GM12878 (cell line): ENCODE measurements at regions not wholly inside any gene's neighbourhood (a gene's known extent, or its start where the extent isn't known, plus 50 kb on each side); places are given as distances from the start of the nearest gene placed in this dataset. TPM values are rescaled to one million over a fixed set of nuclear protein-coding genes. Genes with fewer than 3 reads are reported as not detected.

Source experiments
- ATAC-seq: fragments of 200-7000 bp; cut with Tn5 transposase; 3 replicates; pipeline ENCODE4 v1.9.1; 2020; ENCODE audit warnings: mild to moderate bottlenecking, moderate library complexity
- BruUV-seq: library from RNA; stranded (reverse); fragments of 400-500 nt; replicated peaks from 2 replicates; lab custom pipeline; 2021; lab: Mats Ljungman, UMichigan
- CTCF ChIA-PET: fragments of 300-600 bp; sonication (Branson Sonifier 250); formaldehyde crosslinking; extraction: SDS; loops from one replicate; lab custom pipeline; 2021; ENCODE audit warnings: inconsistent platforms; lab: Yijun Ruan, JAX
- POLR2A ChIA-PET: fragments of 350-600 bp; formaldehyde crosslinking; extraction: SDS; loops from one replicate; lab custom pipeline; 2021; ENCODE audit warnings: inconsistent platforms; lab: Charles Lee
- RAD21 ChIA-PET: fragments of 300-600 bp; sonication (Branson Sonifier 250); formaldehyde crosslinking; loops from one replicate; lab custom pipeline; 2023; ENCODE audit warnings: antibody characterized with exemption; ENCODE audit not compliant: unreplicated experiment; lab: Charles Lee
- SMC1A ChIA-PET: fragments of 300-600 bp; sonication (Branson Sonifier 250); formaldehyde crosslinking; loops from one replicate; lab custom pipeline; 2023; ENCODE audit not compliant: unreplicated experiment, uncharacterized antibody; lab: Charles Lee
- DNase-seq: peaks from one replicate; pipeline ENCODE4 v3.0.0-alpha.2; 2011; ENCODE audit warnings: low read depth, low spot score
- FAIRE-seq: peaks from 3 replicates; lab custom pipeline; 2011; peaks lifted over from hg19 to GRCh38; lab: Jason Lieb, UNC
- H2AFZ ChIP-seq: 2 replicates; pipeline ENCODE4 v1.6.0; 2011; ENCODE audit warnings: low read depth, low read length, control low read depth; ENCODE audit not compliant: control insufficient read depth
- H3K27ac ChIP-seq: 2 replicates; pipeline ENCODE4 v1.5.1; 2011; ENCODE audit warnings: control low read depth; ENCODE audit not compliant: control insufficient read depth, insufficient read depth
- H3K27me3 ChIP-seq, 2 experiments: replicated peaks in 1 of 2; 2 replicates each; pipeline versions ENCODE4 v1.6.0 to v1.6.1; 2011; ENCODE audit warnings: low read length in 1 of 2; ENCODE audit not compliant: control insufficient read depth in 2 of 2, insufficient read depth in 2 of 2
- H3K36me3 ChIP-seq, 2 experiments: 2 replicates each; pipeline ENCODE4 v1.5.1; 2011; ENCODE audit warnings: low read length in 1 of 2; ENCODE audit not compliant: control insufficient read depth in 2 of 2, insufficient read depth in 2 of 2
- H3K4me1 ChIP-seq: 2 replicates; pipeline ENCODE4 v1.6.1; 2011; ENCODE audit warnings: mild to moderate bottlenecking, low read length, moderate library complexity, mixed read lengths; ENCODE audit not compliant: control insufficient read depth, insufficient read depth
- H3K4me2 ChIP-seq: 2 replicates; pipeline ENCODE4 v1.6.0; 2011; ENCODE audit warnings: control low read depth; ENCODE audit not compliant: control insufficient read depth, insufficient read depth
- H3K4me3 ChIP-seq: fragments of 200-600 bp; sonication (generic); 2 replicates; pipeline ENCODE4 v1.5.1; 2016
- H3K79me2 ChIP-seq: 2 replicates; pipeline ENCODE4 v1.6.0; 2011; ENCODE audit warnings: low read length; ENCODE audit not compliant: control insufficient read depth, insufficient read depth
- H3K9ac ChIP-seq: 2 replicates; pipeline ENCODE4 v1.8.0; 2011; ENCODE audit warnings: low read length, control low read depth, mixed read lengths; ENCODE audit not compliant: control insufficient read depth, insufficient read depth
- H3K9me3 ChIP-seq: replicated peaks from 3 replicates; pipeline ENCODE4 v1.5.1; 2011; ENCODE audit warnings: mild to moderate bottlenecking, low read length; ENCODE audit not compliant: control insufficient read depth, insufficient read depth
- H4K20me1 ChIP-seq: 2 replicates; pipeline ENCODE4 v1.6.0; 2011; ENCODE audit not compliant: control insufficient read depth, insufficient read depth
- WGBS: methylation state at CpG from one replicate; pipeline ENCODE4 v1.1.6; 2016; ENCODE audit warnings: low lambda C conversion rate; ENCODE audit not compliant: insufficient replicate concordance, insufficient coverage; ENCODE audit errors: missing lambda C conversion rate; 5-methylcytosine and 5-hydroxymethylcytosine counted together
- in situ Hi-C: fragments of 300-500 bp; cut with MboI; formaldehyde crosslinking; loops from 9 replicates; pipeline ENCODE4 v1.14.3; 2018; ENCODE audit warnings: mixed read lengths
- intact Hi-C: fragments of 100-400 bp; cut with micrococcal nuclease; formaldehyde crosslinking; loops from one replicate; pipeline ENCODE4 v1.14.2; 2022; ENCODE audit not compliant: unreplicated experiment
- small RNA-seq: library from RNA; depleted of rRNA; stranded (forward); fragments of <200 nt; gene quantifications from one replicate; pipeline ENCODE3, GENCODE V24; 2014
- TF ChIP-seq, protein P1 (sequence below): IDR thresholded peaks from 2 replicates; pipeline ENCODE4 v1.6.1; 2011; ENCODE audit warnings: mild to moderate bottlenecking, low read depth, low read length, moderate library complexity; ENCODE audit not compliant: insufficient replicate concordance

DNA sequence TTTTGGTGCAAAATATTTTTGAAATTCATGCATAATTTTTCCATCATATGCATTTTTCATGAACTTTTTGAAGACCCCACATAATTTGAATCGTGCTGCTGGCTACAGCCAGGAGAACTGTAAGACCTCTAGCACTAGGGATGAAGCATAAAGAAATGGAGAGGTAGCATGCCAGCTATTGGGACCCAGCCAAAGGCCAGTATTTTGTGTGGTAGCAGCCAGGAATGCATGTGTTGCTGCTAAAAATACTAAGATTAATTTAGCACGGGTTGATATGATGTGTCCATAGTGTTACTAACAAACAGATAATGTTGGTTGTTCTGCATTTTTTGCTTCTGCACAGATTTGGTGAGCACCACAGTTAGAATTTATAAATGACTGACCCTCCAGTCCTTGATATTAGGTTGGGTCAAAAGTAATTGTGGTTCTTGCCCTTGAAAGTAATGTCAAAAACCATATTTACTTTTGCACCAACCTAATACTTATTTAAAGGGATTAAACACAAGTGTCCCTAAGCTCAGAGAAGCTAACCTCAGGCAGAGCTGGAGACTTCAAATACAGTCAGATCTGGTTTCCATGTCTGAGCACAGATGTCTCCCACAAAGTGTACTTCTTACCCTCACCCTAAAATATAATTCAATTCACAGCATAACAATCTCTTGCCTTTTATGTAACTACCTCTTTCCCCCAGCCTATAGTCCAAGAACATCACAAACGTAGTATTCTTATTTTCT is 54.1 kb upstream of the NPSR1 start:
- H3K4me3 ChIP-seq: no peak overlapping the region
- ATAC-seq (no peak), DNase-seq (no peak), FAIRE-seq (no peak)
- SMC1A ChIA-PET: no interaction called here
- H3K9ac ChIP-seq: no peak overlapping the region
- no peaks in the 10 kb centered on the region for H4K20me1 ChIP-seq
- in situ Hi-C loops (no loop called here), intact Hi-C loops (no loop called here)
- H3K27me3 ChIP-seq: no peaks in the 10 kb centered on the region
- POLR2A ChIA-PET: no interaction called here
- TF ChIP-seq, protein P1, sequence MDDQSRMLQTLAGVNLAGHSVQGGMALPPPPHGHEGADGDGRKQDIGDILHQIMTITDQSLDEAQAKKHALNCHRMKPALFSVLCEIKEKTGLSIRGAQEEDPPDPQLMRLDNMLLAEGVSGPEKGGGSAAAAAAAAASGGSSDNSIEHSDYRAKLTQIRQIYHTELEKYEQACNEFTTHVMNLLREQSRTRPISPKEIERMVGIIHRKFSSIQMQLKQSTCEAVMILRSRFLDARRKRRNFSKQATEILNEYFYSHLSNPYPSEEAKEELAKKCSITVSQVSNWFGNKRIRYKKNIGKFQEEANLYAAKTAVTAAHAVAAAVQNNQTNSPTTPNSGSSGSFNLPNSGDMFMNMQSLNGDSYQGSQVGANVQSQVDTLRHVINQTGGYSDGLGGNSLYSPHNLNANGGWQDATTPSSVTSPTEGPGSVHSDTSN: no peak
- CTCF ChIA-PET: interaction anchor here (3.3 kb wide), 1 partner anchor 284 kb away, joined by 6 read pairs; no protein-coding TSS in a partner anchor
- H3K4me2 ChIP-seq: no peak overlapping the region
- H3K9me3 ChIP-seq: no peaks in the 10 kb centered on the region
- 10% methylated on average over 3 of the region's 3 CpGs for WGBS
- no peaks in the 10 kb centered on the region for H3K79me2 ChIP-seq
- H3K36me3 ChIP-seq: no peaks in the 10 kb centered on the region
- no TSS peak for BruUV-seq
- RAD21 ChIA-PET: no interaction called here
- no peak overlapping the region for H2AFZ ChIP-seq
- H3K4me1 ChIP-seq: no peaks in the 10 kb centered on the region
- no peak overlapping the region for H3K27ac ChIP-seq

Small RNA genes in the stretch of these regions (small RNA-seq; reads per million reads assigned to genes)
- gene RNU6-438P: not detected
